ENCODE measurements at regions not wholly inside any gene's neighbourhood (a gene's known extent, or its start where the extent isn't known, plus 50 kb on each side); places are given as distances from the start of the nearest gene placed in this dataset.

GRCh38 chr22:35173655-35174054 lies 83.6 kb upstream of the HMGXB4 start (continued):
- TF ChIP-seq, protein P1, sequence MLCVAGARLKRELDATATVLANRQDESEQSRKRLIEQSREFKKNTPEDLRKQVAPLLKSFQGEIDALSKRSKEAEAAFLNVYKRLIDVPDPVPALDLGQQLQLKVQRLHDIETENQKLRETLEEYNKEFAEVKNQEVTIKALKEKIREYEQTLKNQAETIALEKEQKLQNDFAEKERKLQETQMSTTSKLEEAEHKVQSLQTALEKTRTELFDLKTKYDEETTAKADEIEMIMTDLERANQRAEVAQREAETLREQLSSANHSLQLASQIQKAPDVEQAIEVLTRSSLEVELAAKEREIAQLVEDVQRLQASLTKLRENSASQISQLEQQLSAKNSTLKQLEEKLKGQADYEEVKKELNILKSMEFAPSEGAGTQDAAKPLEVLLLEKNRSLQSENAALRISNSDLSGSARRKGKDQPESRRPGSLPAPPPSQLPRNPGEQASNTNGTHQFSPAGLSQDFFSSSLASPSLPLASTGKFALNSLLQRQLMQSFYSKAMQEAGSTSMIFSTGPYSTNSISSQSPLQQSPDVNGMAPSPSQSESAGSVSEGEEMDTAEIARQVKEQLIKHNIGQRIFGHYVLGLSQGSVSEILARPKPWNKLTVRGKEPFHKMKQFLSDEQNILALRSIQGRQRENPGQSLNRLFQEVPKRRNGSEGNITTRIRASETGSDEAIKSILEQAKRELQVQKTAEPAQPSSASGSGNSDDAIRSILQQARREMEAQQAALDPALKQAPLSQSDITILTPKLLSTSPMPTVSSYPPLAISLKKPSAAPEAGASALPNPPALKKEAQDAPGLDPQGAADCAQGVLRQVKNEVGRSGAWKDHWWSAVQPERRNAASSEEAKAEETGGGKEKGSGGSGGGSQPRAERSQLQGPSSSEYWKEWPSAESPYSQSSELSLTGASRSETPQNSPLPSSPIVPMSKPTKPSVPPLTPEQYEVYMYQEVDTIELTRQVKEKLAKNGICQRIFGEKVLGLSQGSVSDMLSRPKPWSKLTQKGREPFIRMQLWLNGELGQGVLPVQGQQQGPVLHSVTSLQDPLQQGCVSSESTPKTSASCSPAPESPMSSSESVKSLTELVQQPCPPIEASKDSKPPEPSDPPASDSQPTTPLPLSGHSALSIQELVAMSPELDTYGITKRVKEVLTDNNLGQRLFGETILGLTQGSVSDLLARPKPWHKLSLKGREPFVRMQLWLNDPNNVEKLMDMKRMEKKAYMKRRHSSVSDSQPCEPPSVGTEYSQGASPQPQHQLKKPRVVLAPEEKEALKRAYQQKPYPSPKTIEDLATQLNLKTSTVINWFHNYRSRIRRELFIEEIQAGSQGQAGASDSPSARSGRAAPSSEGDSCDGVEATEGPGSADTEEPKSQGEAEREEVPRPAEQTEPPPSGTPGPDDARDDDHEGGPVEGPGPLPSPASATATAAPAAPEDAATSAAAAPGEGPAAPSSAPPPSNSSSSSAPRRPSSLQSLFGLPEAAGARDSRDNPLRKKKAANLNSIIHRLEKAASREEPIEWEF (IDR thresholded peaks at IDR 0.05; ENCODE audit: insufficient replicate concordance, low read depth, low read length): no peak

DNA sequence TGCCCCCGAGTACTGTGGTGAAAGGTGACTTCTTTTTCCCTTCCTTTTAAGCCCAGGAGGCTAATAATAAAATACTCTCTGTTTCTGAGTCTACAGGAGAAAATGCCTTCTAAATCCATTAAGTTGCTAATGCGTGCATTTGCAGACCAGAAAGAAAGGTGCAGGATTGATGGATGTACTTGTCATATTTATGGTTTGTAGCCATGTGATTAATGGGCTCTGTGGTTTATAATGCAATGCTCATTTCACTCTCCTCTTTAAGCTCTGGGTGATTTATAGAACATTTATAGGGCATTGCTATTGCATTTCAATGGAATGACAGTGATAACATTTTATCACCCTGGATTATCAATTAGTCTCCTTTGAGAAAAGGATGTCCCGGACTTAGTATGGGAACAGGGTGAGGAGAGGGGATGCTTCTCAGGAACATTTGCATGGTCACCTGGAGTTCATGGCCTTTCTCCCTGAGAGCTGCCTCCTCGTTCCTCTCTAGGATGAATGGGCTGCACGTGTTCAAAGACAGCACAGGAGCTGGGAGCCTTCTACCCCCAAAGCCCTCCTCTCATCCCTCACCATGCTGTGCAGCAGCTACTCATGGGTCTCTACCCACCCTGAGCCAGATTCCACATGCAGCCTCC lies 82.8 kb upstream of the HMGXB4 start:
- in situ Hi-C loops (cut with MboI) (no loop called here), intact Hi-C loops (cut with micrococcal nuclease; ENCODE audit: unreplicated experiment) (no loop called here)
- SMC1A ChIA-PET (ENCODE audit: uncharacterized antibody, unreplicated experiment): no interaction called here
- H3K4me3 ChIP-seq: no peak overlapping the region
- POLR2A ChIA-PET: no interaction called here
- no peak overlapping the region for H3K27ac ChIP-seq (ENCODE audit: control insufficient read depth, insufficient read depth)
- CTCF ChIA-PET: no interaction called here
- no peak for TF ChIP-seq NFXL1 (IDR thresholded peaks at IDR 0.05; ENCODE audit: borderline replicate concordance)
- DNase-seq (ENCODE audit: low read depth, low spot score) (no peak), ATAC-seq (no peak), FAIRE-seq (no peak)
- no peaks in the 10 kb centered on the region for H3K36me3 ChIP-seq (ENCODE audit: control insufficient read depth in 2 of 2, insufficient read depth in 2 of 2, low read length in 1 of 2)
- no peaks in the 10 kb centered on the region for H3K9me3 ChIP-seq (replicated peaks; ENCODE audit: control insufficient read depth, insufficient read depth, low read length)
- no peak overlapping the region for H2AFZ ChIP-seq (ENCODE audit: control insufficient read depth, low read depth, low read length)
- H3K27me3 ChIP-seq (replicated peaks in 1 of 2; ENCODE audit: control insufficient read depth in 2 of 2, insufficient read depth in 2 of 2, low read length in 1 of 2): no peaks in the 10 kb centered on the region
- no peaks in the 10 kb centered on the region for H3K79me2 ChIP-seq (ENCODE audit: control insufficient read depth, insufficient read depth, low read length)
- RAD21 ChIA-PET (ENCODE audit: unreplicated experiment): interaction anchor here (0.7 kb wide), 1 partner anchor 57 kb away, joined by 3 read pairs; no protein-coding TSS in a partner anchor
- H3K4me2 ChIP-seq (ENCODE audit: control insufficient read depth, insufficient read depth): no peak overlapping the region
- no peaks in the 10 kb centered on the region for H4K20me1 ChIP-seq (ENCODE audit: control insufficient read depth, insufficient read depth)
- WGBS (ENCODE audit: insufficient coverage, insufficient replicate concordance, low lambda C conversion rate, missing lambda C conversion rate): 29% methylated on average over 5 of the region's 5 CpGs
- BruUV-seq (replicated peaks): no TSS peak
- no peak overlapping the region for H3K9ac ChIP-seq (ENCODE audit: control insufficient read depth, insufficient read depth, low read length)
- H3K4me1 ChIP-seq (ENCODE audit: control insufficient read depth, insufficient read depth, low read length): no peaks in the 10 kb centered on the region
